H9 (cell line): ENCODE measurements at regions not wholly inside any gene's neighbourhood (a gene's known extent, or its start where the extent isn't known, plus 50 kb on each side); places are given as distances from the start of the nearest gene placed in this dataset.

Experiments used
- DNase-seq: peaks from one replicate; pipeline ENCODE4 v3.0.0-alpha.2; 2017
- H2AFZ ChIP-seq: one replicate; pipeline ENCODE4 v1.6.1; 2013; ENCODE audit warnings: mild to moderate bottlenecking, low read length, control low read depth, moderate library complexity
- H2AK5ac ChIP-seq: 2 replicates; pipeline ENCODE4 v1.6.1; 2013; ENCODE audit warnings: low read length, control low read depth, mixed read lengths; ENCODE audit not compliant: insufficient read length
- H2BK120ac ChIP-seq: one replicate; pipeline ENCODE4 v1.6.1; 2013; ENCODE audit warnings: low read depth, mild to moderate bottlenecking, low read length, control low read depth, inconsistent platforms; ENCODE audit not compliant: poor library complexity, severe bottlenecking
- H2BK12ac ChIP-seq: 2 replicates; pipeline ENCODE4 v1.6.1; 2013; ENCODE audit warnings: low read length, control low read depth, mixed read lengths, low read depth; ENCODE audit not compliant: insufficient read length
- H2BK15ac ChIP-seq: 2 replicates; pipeline ENCODE4 v1.6.1; 2013; ENCODE audit warnings: low read depth, low read length, control low read depth
- H2BK20ac ChIP-seq: one replicate; pipeline ENCODE4 v1.6.1; 2013; ENCODE audit warnings: low read depth, mild to moderate bottlenecking, low read length, control low read depth, inconsistent platforms; ENCODE audit not compliant: poor library complexity, severe bottlenecking
- H2BK5ac ChIP-seq: 2 replicates; pipeline ENCODE4 v1.6.1; 2013; ENCODE audit warnings: low read length, control low read depth, mixed read lengths; ENCODE audit not compliant: insufficient read length
- H3K14ac ChIP-seq: 2 replicates; pipeline ENCODE4 v1.6.1; 2013; ENCODE audit warnings: low read length, control low read depth; ENCODE audit not compliant: insufficient read depth
- H3K18ac ChIP-seq: 2 replicates; pipeline ENCODE4 v1.6.1; 2013; ENCODE audit warnings: low read depth, mild to moderate bottlenecking, mixed read lengths, low read length, control low read depth; ENCODE audit not compliant: insufficient read length
- H3K23ac ChIP-seq: 2 replicates; pipeline ENCODE4 v1.6.1; 2013; ENCODE audit warnings: low read length, control low read depth, mixed read lengths, low read depth; ENCODE audit not compliant: insufficient read length
- H3K23me2 ChIP-seq: 2 replicates; pipeline ENCODE4 v1.6.1; 2013; ENCODE audit warnings: low read depth, mild to moderate bottlenecking, mixed read lengths, low read length, control low read depth; ENCODE audit not compliant: insufficient read length, poor library complexity, severe bottlenecking
- H3K27ac ChIP-seq: 2 replicates; pipeline ENCODE4 v1.5.1; 2013; ENCODE audit warnings: low read length, control low read depth, mixed read lengths, low read depth; ENCODE audit not compliant: insufficient read length
- H3K27me3 ChIP-seq: 2 replicates; pipeline ENCODE4 v1.6.1; 2013; ENCODE audit warnings: low read length, control low read depth, inconsistent platforms; ENCODE audit not compliant: insufficient read depth
- H3K4ac ChIP-seq: 2 replicates; pipeline ENCODE4 v1.6.1; 2013; ENCODE audit warnings: low read depth, mild to moderate bottlenecking, control low read depth, inconsistent platforms, low read length, moderate library complexity
- H3K4me1 ChIP-seq: 2 replicates; pipeline ENCODE4 v1.6.1; 2013; ENCODE audit warnings: low read length, control low read depth, inconsistent platforms; ENCODE audit not compliant: insufficient read depth
- H3K4me2 ChIP-seq: 2 replicates; pipeline ENCODE4 v1.6.1; 2013; ENCODE audit warnings: low read length, control low read depth, mixed read lengths; ENCODE audit not compliant: insufficient read length, insufficient read depth
- H3K56ac ChIP-seq: 2 replicates; pipeline ENCODE4 v1.6.1; 2013; ENCODE audit warnings: low read depth, mild to moderate bottlenecking, mixed read lengths, low read length, control low read depth; ENCODE audit not compliant: insufficient read length
- H3K79me1 ChIP-seq: 2 replicates; pipeline ENCODE4 v1.6.1; 2013; ENCODE audit warnings: low read depth, mild to moderate bottlenecking, moderate library complexity, low read length, control low read depth, inconsistent platforms; ENCODE audit not compliant: insufficient read depth, poor library complexity, severe bottlenecking
- H3K79me2 ChIP-seq: 2 replicates; pipeline ENCODE4 v1.6.1; 2013; ENCODE audit warnings: low read length, control low read depth, inconsistent platforms; ENCODE audit not compliant: insufficient read depth
- H3K9ac ChIP-seq: 2 replicates; pipeline ENCODE4 v1.6.1; 2013; ENCODE audit warnings: low read length, control low read depth, mixed read lengths; ENCODE audit not compliant: insufficient read length; ENCODE audit errors: extremely low read depth
- H3K9me3 ChIP-seq: one replicate; pipeline ENCODE4 v1.6.1; 2013; ENCODE audit warnings: low read depth, low read length, inconsistent platforms; ENCODE audit not compliant: control insufficient read depth
- H3T11ph ChIP-seq: one replicate; pipeline ENCODE4 v1.6.1; 2013; ENCODE audit warnings: mild to moderate bottlenecking, low read length, control low read depth, inconsistent platforms
- H4K20me1 ChIP-seq: one replicate; pipeline ENCODE4 v1.6.1; 2013; ENCODE audit not compliant: control insufficient read depth, insufficient read length, insufficient read depth
- H4K5ac ChIP-seq: 2 replicates; pipeline ENCODE4 v1.6.1; 2013; ENCODE audit warnings: low read depth, mild to moderate bottlenecking, mixed read lengths, low read length, control low read depth; ENCODE audit not compliant: insufficient read length
- H4K8ac ChIP-seq: replicated peaks from 2 replicates; pipeline ENCODE4 v1.6.1; 2013; ENCODE audit warnings: low read length, control low read depth, mixed read lengths, low read depth; ENCODE audit not compliant: insufficient read length
- H4K91ac ChIP-seq: 2 replicates; pipeline ENCODE4 v1.6.1; 2013; ENCODE audit warnings: low read depth, mild to moderate bottlenecking, moderate library complexity, mixed read lengths, low read length, control low read depth; ENCODE audit not compliant: insufficient read length
- H3K27ac Mint-ChIP-seq, 3 experiments: 2 replicates in 2 of 3; 3 replicates in 1 of 3; pipeline ENCODE4 v1.8.0; 2020 to 2021; ENCODE audit warnings: mixed read lengths in 3 of 3, mild to moderate bottlenecking in 1 of 3, moderate library complexity in 1 of 3
- H3K27me3 Mint-ChIP-seq: 2 replicates; pipeline ENCODE4 v1.8.0; 2021; ENCODE audit warnings: low read depth, mild to moderate bottlenecking, moderate library complexity, mixed read lengths
- H3K36me3 Mint-ChIP-seq, 3 experiments: 2 replicates in 2 of 3; 3 replicates in 1 of 3; pipeline ENCODE4 v1.8.0; 2020 to 2021; ENCODE audit warnings: low read depth in 3 of 3, mixed read lengths in 3 of 3; ENCODE audit not compliant: insufficient read depth in 1 of 3
- H3K4me1 Mint-ChIP-seq, 2 experiments: 2 replicates each; pipeline ENCODE4 v1.8.0; 2020; ENCODE audit warnings: mixed read lengths in 2 of 2
- H3K4me3 Mint-ChIP-seq, 2 experiments: 2 replicates in 1 of 2; 3 replicates in 1 of 2; pipeline ENCODE4 v1.8.0; 2020 to 2021; ENCODE audit warnings: mild to moderate bottlenecking in 2 of 2, mixed read lengths in 2 of 2, moderate library complexity in 1 of 2
- H3K9me3 Mint-ChIP-seq, 2 experiments: 2 replicates in 1 of 2; 3 replicates in 1 of 2; pipeline ENCODE4 v1.8.0; 2020; ENCODE audit warnings: mild to moderate bottlenecking in 2 of 2, mixed read lengths in 2 of 2, moderate library complexity in 1 of 2
- CTCF ChIP-seq: fragments of 200-600 bp; sonication (generic); conservative IDR thresholded peaks from 3 replicates; pipeline ENCODE4 v1.8.0; 2021; ENCODE audit warnings: antibody characterized with exemption, mild to moderate bottlenecking
- WGBS: extraction: QIAGEN DNeasy Blood & Tissue Kit; methylation state at CpG from one replicate; pipeline ENCODE4 v1.1.7; 2013; ENCODE audit warnings: missing lambda C conversion rate, low lambda C conversion rate, mixed read lengths; ENCODE audit not compliant: insufficient read length; ENCODE audit errors: extremely low coverage; 5-methylcytosine and 5-hydroxymethylcytosine counted together

DNA sequence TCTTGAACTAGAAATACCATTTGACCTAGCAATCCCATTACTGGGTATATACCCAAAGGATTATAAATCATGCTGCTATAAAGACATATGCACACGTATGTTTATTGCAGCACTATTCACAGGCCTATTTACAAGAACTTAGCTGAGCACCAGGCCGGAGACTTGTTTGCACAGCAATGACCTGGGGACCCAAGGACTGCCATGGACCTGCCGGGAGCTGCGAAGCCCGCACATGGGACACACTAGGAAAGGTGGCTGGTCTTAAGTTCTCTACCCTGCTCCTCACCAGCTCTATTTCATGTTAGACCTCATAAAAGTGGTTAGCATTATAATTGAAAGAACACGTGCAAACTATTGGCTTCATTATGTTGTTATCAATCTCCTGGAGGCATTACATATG is 70.4 kb upstream of the CST7 start:
- no peak overlapping the region for H4K91ac ChIP-seq
- H3K4me2 ChIP-seq = no peak overlapping the region
- no CpG with 5 or more reads among the region's 6 CpGs for WGBS
- no peaks in the 10 kb centered on the region for H3K4me1 ChIP-seq
- peaks cover 4 to 13% of the 10 kb centered on the region in 2 experiments for H3K9me3 Mint-ChIP-seq
- H3K9ac ChIP-seq = no peak overlapping the region
- H3K9me3 ChIP-seq = no peaks in the 10 kb centered on the region
- no peaks in the 10 kb centered on the region for H4K20me1 ChIP-seq
- no peak overlapping the region for H3K14ac ChIP-seq
- no peaks in the 10 kb centered on the region for H3K79me2 ChIP-seq
- no peak overlapping the region for H2BK120ac ChIP-seq
- no peak for DNase-seq
- H3K27ac Mint-ChIP-seq = peak overlapping the region in 1 of 3 experiments; percentile 59; a peak in 1 of 7 replicates
- peaks cover 0 to 7% (median 3%) of the 10 kb centered on the region in 3 experiments; a peak in 3 of 7 replicates for H3K36me3 Mint-ChIP-seq
- H3K27me3 ChIP-seq = no peaks in the 10 kb centered on the region
- H2AFZ ChIP-seq = no peak overlapping the region
- no peak overlapping the region for H3T11ph ChIP-seq
- no peak for TF ChIP-seq CTCF
- no peak overlapping the region for H3K27ac ChIP-seq
- no peak overlapping the region for H3K23ac ChIP-seq
- no peak overlapping the region for H4K8ac ChIP-seq
- H2BK20ac ChIP-seq = no peak overlapping the region
- no peaks in the 10 kb centered on the region for H3K23me2 ChIP-seq
- H2BK5ac ChIP-seq = no peak overlapping the region
- no peak overlapping the region for H4K5ac ChIP-seq
- H2AK5ac ChIP-seq = no peak overlapping the region
- no peak overlapping the region for H2BK15ac ChIP-seq
- H3K56ac ChIP-seq = no peak overlapping the region
- H2BK12ac ChIP-seq = no peak overlapping the region
- no peaks in the 10 kb centered on the region for H3K79me1 ChIP-seq
- no peak overlapping the region for H3K18ac ChIP-seq
- no peaks in the 10 kb centered on the region for H3K27me3 Mint-ChIP-seq
- no peak overlapping the region for H3K4ac ChIP-seq
- H3K4me3 Mint-ChIP-seq = no peak overlapping the region
- H3K4me1 Mint-ChIP-seq = peaks cover 3 to 4% of the 10 kb centered on the region in 2 experiments; a peak in 2 of 4 replicates
